ENCODE measurements at regions not wholly inside any gene's neighbourhood (a gene's known extent, or its start where the extent isn't known, plus 50 kb on each side); places are given as distances from the start of the nearest gene placed in this dataset.

- Mint-ChIP-seq H3K27ac (no peak overlapping the region), H3K9me3 (peaks cover 12% of the 10 kb centered on the region), H3K36me3 (no peaks in the 10 kb centered on the region), H3K4me1 (no peaks in the 10 kb centered on the region), H3K4me3 (no peak overlapping the region)
- ATAC-seq (no peak), DNase-seq (ENCODE audit: low spot score in 2 of 2) (no peak)
Observed at GRCh38 chr2:21794611-21795010, 670.8 kb downstream of the TDRD15 start.

DNA sequence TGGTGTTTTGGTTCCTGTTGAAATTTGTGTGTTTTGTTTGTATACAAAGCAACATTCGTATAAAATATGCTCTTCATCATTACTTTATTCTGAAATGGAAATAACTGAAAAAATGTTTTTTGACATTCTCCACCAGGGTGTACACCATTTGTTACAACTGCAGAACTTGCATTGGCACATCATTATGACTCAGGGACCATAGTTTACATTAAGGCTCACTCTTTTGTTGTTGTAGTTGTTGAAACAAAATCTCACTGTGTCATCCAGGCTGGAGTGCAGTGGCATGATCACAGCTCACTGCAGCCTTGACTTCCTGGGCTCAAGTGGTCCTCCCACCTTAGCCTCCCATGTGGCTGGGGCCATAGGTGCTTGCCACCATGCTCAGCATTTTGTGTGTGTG, 676.6 kb downstream of the TDRD15 start:
- H3K4me3 Mint-ChIP-seq = no peak overlapping the region
- no peak for DNase-seq (ENCODE audit: low spot score in 2 of 2)
- H3K36me3 Mint-ChIP-seq = no peaks in the 10 kb centered on the region
- H3K4me1 Mint-ChIP-seq = no peaks in the 10 kb centered on the region
- no peak overlapping the region for H3K27ac Mint-ChIP-seq
- ATAC-seq = no peak
- H3K9me3 Mint-ChIP-seq = peaks cover 8% of the 10 kb centered on the region

- Mint-ChIP-seq H3K4me3 (no peak overlapping the region), H3K9me3 (peaks cover 10% of the 10 kb centered on the region), H3K4me1 (no peaks in the 10 kb centered on the region), H3K27ac (no peak overlapping the region), H3K36me3 (no peaks in the 10 kb centered on the region)
- ATAC-seq (no peak), DNase-seq (ENCODE audit: low spot score in 2 of 2) (no peak)
Observed at GRCh38 chr2:21803550-21803949, 679.8 kb downstream of the TDRD15 start.

GRCh38 chr2:21804151-21804550, 680.4 kb downstream of the TDRD15 start:
- Mint-ChIP-seq H3K9me3 (peaks cover 10% of the 10 kb centered on the region), H3K4me3 (no peak overlapping the region), H3K27ac (no peak overlapping the region), H3K36me3 (no peaks in the 10 kb centered on the region), H3K4me1 (no peaks in the 10 kb centered on the region)
- ATAC-seq = no peak
- no peak for DNase-seq (ENCODE audit: low spot score in 2 of 2)

DNA sequence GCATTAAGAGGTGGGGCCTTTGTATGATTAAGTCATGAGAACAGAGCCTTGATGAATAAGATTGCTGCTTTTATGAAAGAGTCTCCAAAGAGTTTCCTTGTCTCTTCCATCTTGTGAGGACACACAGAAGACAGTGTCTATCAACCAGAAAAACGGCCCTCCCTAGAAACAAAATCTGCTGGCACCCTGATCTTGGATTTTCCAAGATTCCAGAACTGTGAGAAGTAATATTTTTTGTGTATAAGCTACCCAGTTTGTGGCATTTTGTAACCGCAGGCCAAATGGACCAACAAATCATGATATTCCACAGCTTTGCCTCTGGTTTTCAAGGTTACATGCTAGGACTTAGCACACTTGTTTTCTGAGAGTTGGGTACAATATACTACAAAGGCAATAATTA, 687.8 kb downstream of the TDRD15 start:
- DNase-seq (ENCODE audit: low spot score in 2 of 2) (no peak), ATAC-seq (no peak)
- Mint-ChIP-seq H3K27ac (no peak overlapping the region), H3K36me3 (no peaks in the 10 kb centered on the region), H3K9me3 (peaks cover 11% of the 10 kb centered on the region), H3K4me3 (no peak overlapping the region), H3K4me1 (no peaks in the 10 kb centered on the region)

GRCh38 chr2:21812766-21813165, 689.0 kb downstream of the TDRD15 start:
- H3K4me3 Mint-ChIP-seq = no peak overlapping the region
- ATAC-seq = no peak
- H3K9me3 Mint-ChIP-seq = peaks cover 9% of the 10 kb centered on the region
- no peak overlapping the region for H3K27ac Mint-ChIP-seq
- no peak for DNase-seq (ENCODE audit: low spot score in 2 of 2)
- H3K36me3 Mint-ChIP-seq = no peaks in the 10 kb centered on the region
- no peaks in the 10 kb centered on the region for H3K4me1 Mint-ChIP-seq

- DNase-seq (ENCODE audit: low spot score in 2 of 2) = no peak
- no peaks in the 10 kb centered on the region for H3K4me1 Mint-ChIP-seq
- H3K27ac Mint-ChIP-seq = no peak overlapping the region
- no peaks in the 10 kb centered on the region for H3K36me3 Mint-ChIP-seq
- peaks cover 5% of the 10 kb centered on the region for H3K9me3 Mint-ChIP-seq
- no peak for ATAC-seq
- no peak overlapping the region for H3K4me3 Mint-ChIP-seq
Observed at GRCh38 chr2:21814588-21815149, 690.9 kb downstream of the TDRD15 start.

DNA sequence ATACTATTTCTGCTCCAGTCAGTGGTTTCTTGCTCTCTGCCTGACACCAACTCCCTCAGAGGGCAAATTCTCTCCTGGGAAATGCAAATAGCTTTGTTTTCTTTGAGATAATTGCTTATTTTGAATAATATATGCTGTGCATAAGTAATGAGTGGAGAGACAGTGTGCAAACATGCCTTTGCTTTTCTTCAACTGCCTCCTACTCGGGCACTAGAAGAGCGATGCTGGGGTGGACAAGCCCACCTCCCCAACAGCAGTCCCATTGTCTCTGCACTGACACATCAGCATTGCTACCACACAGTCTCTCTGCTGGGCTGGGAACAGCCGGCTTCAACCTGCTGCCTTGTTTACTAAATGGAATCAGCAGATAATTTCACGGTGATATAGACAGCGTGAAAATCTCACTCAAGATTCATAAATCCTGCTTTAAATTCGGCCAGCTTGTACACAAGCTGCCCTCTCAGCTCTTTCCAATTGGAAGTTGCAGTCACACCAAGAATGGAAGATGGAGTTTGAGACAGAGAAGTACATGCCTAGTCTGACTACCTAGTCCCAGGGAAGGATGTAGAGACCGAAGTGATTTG, 694.5 kb downstream of the TDRD15 start:
- ATAC-seq (no peak), DNase-seq (ENCODE audit: low spot score in 2 of 2) (no peak)
- Mint-ChIP-seq H3K4me3 (no peak overlapping the region), H3K27ac (no peak overlapping the region), H3K4me1 (no peaks in the 10 kb centered on the region), H3K9me3 (peaks cover 2% of the 10 kb centered on the region), H3K36me3 (no peaks in the 10 kb centered on the region)

DNA sequence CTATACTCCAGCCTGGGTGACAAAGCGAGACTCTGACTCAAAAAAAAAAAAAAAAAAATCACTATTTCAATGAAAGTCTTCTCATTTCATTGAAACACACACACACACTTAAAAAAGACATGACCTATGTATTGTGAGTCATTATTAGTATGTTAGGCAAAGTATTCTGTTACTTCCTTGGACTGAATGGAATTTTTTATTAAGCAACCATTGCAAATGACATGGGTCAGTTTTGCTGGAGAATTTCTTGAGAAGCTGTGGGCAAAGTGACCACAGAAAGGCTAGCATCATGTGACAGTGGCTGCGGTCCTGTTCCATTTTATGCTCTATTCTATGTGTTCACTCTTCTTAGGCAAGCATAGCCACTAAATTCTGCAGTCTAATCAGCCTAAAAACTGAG, 695.7 kb downstream of the TDRD15 start:
- H3K4me1 Mint-ChIP-seq = no peaks in the 10 kb centered on the region
- peaks cover 3% of the 10 kb centered on the region for H3K9me3 Mint-ChIP-seq
- H3K36me3 Mint-ChIP-seq = no peaks in the 10 kb centered on the region
- no peak overlapping the region for H3K4me3 Mint-ChIP-seq
- ATAC-seq (no peak), DNase-seq (ENCODE audit: low spot score in 2 of 2) (no peak)
- H3K27ac Mint-ChIP-seq = no peak overlapping the region

GRCh38 chr2:21820271-21820670, 696.5 kb downstream of the TDRD15 start:
- DNase-seq (ENCODE audit: low spot score in 2 of 2) = no peak
- Mint-ChIP-seq H3K36me3 (no peaks in the 10 kb centered on the region), H3K9me3 (peaks cover 7% of the 10 kb centered on the region), H3K4me1 (no peaks in the 10 kb centered on the region), H3K4me3 (no peak overlapping the region), H3K27ac (no peak overlapping the region)
- ATAC-seq = no peak

DNA sequence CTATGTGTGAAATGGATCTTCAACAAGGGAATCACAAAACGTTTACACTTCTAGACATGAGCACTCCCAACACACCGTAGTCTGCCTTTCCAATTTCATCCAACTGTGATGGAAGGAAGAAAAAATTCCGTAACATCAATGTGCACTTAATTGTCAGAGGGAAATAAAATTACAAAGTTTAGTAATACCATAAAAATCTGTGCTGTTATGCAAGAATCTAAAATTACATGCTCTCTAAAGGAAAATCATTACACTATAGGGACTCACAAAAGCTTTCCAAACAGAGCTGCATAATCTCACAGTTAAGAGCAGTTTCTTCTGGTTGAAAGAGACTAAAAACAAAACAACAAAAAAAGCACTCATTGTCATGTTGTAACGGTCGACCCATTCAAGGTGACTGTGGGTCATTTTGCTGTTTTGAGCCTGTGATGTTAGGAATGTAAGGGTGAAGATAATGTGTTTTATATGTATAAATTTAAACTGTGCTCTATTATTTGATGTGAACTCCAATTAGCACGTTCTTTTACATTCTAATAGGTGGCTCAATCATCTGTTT, 698.0 kb downstream of the TDRD15 start:
- Mint-ChIP-seq H3K9me3 (peaks cover 7% of the 10 kb centered on the region), H3K4me3 (no peak overlapping the region), H3K36me3 (no peaks in the 10 kb centered on the region), H3K4me1 (no peaks in the 10 kb centered on the region), H3K27ac (no peak overlapping the region)
- ATAC-seq (no peak), DNase-seq (ENCODE audit: low spot score in 2 of 2) (no peak)

GRCh38 chr2:21822505-21822904, 698.7 kb downstream of the TDRD15 start:
- DNase-seq (ENCODE audit: low spot score in 2 of 2) (no peak), ATAC-seq (no peak)
- H3K36me3 Mint-ChIP-seq = no peaks in the 10 kb centered on the region
- no peaks in the 10 kb centered on the region for H3K4me1 Mint-ChIP-seq
- peaks cover 8% of the 10 kb centered on the region for H3K9me3 Mint-ChIP-seq
- no peak overlapping the region for H3K4me3 Mint-ChIP-seq
- no peak overlapping the region for H3K27ac Mint-ChIP-seq

GRCh38 chr2:21833767-21834166, 710.0 kb downstream of the TDRD15 start:
- Mint-ChIP-seq H3K36me3 (no peaks in the 10 kb centered on the region), H3K9me3 (peaks cover 18% of the 10 kb centered on the region), H3K4me1 (no peaks in the 10 kb centered on the region), H3K27ac (no peak overlapping the region), H3K4me3 (no peak overlapping the region)
- no peak for ATAC-seq
- no peak for DNase-seq (ENCODE audit: low spot score in 2 of 2)

DNA sequence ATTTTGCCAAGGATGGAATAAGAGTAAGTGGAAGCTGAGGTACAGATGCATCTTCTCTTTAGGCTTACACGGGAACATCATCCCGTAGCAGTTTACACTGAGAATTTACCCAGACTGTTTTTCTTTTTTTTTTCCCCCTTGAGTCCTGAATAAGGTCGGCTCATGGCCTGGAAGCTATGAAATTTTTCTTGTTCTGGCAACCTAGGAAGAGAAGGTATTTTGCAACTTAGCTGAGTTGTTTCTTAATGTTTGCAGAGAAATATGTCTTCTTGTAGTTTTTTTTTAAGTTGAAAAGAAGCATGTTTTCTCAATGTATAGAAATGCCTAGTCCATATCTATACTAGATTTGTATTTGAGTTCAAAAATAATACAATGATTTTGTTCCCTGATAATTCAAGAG, 712.5 kb downstream of the TDRD15 start:
- Mint-ChIP-seq H3K36me3 (no peaks in the 10 kb centered on the region), H3K4me3 (no peak overlapping the region), H3K9me3 (peaks cover 12% of the 10 kb centered on the region), H3K4me1 (no peaks in the 10 kb centered on the region), H3K27ac (no peak overlapping the region)
- no peak for DNase-seq (ENCODE audit: low spot score in 2 of 2)
- ATAC-seq = no peak

- H3K9me3 Mint-ChIP-seq = peaks cover 9% of the 10 kb centered on the region
- no peak overlapping the region for H3K27ac Mint-ChIP-seq
- no peak for ATAC-seq
- no peaks in the 10 kb centered on the region for H3K4me1 Mint-ChIP-seq
- H3K36me3 Mint-ChIP-seq = no peaks in the 10 kb centered on the region
- H3K4me3 Mint-ChIP-seq = no peak overlapping the region
- no peak for DNase-seq (ENCODE audit: low spot score in 2 of 2)
Observed at GRCh38 chr2:21836719-21837118, 713.0 kb downstream of the TDRD15 start.

- peaks cover 7% of the 10 kb centered on the region for H3K9me3 Mint-ChIP-seq
- H3K4me1 Mint-ChIP-seq = no peaks in the 10 kb centered on the region
- ATAC-seq = no peak
- no peak for DNase-seq (ENCODE audit: low spot score in 2 of 2)
- H3K4me3 Mint-ChIP-seq = no peak overlapping the region
- H3K27ac Mint-ChIP-seq = no peak overlapping the region
- H3K36me3 Mint-ChIP-seq = no peaks in the 10 kb centered on the region
Observed at GRCh38 chr2:21837168-21837960, 713.6 kb downstream of the TDRD15 start.
